ENCODE measurements at regions not wholly inside any gene's neighbourhood (a gene's known extent, or its start where the extent isn't known, plus 50 kb on each side); places are given as distances from the start of the nearest gene placed in this dataset.

DNA sequence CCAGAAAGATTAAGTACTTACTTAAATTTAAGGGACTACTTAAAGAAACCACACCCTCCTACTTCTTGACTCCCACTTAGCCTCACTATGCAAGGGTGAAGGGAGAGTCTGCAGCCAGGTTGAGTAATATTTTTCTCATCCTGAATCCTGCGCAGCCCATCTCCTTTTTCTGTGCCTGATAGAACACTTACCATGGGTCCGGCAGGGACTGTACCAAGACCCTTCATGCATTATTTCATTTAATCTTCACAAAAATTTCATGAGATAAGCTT is 562.6 kb upstream of the CFAP20DC start:
- no peak overlapping the region for H3K4me3 ChIP-seq (ENCODE audit: low read depth, poor library complexity, severe bottlenecking)
- intact Hi-C loops (cut with DNase I; ENCODE audit: low total_unique reads), result no loop called here
- 94 to 98% methylated on average over 2 of the region's 2 CpGs for WGBS, 2 donors
- TF ChIP-seq, protein P1, sequence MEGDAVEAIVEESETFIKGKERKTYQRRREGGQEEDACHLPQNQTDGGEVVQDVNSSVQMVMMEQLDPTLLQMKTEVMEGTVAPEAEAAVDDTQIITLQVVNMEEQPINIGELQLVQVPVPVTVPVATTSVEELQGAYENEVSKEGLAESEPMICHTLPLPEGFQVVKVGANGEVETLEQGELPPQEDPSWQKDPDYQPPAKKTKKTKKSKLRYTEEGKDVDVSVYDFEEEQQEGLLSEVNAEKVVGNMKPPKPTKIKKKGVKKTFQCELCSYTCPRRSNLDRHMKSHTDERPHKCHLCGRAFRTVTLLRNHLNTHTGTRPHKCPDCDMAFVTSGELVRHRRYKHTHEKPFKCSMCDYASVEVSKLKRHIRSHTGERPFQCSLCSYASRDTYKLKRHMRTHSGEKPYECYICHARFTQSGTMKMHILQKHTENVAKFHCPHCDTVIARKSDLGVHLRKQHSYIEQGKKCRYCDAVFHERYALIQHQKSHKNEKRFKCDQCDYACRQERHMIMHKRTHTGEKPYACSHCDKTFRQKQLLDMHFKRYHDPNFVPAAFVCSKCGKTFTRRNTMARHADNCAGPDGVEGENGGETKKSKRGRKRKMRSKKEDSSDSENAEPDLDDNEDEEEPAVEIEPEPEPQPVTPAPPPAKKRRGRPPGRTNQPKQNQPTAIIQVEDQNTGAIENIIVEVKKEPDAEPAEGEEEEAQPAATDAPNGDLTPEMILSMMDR (IDR thresholded peaks at IDR 0.05), result no peak
- DNase-seq (ENCODE audit: low spot score in 2 of 2), result no peak

DNA sequence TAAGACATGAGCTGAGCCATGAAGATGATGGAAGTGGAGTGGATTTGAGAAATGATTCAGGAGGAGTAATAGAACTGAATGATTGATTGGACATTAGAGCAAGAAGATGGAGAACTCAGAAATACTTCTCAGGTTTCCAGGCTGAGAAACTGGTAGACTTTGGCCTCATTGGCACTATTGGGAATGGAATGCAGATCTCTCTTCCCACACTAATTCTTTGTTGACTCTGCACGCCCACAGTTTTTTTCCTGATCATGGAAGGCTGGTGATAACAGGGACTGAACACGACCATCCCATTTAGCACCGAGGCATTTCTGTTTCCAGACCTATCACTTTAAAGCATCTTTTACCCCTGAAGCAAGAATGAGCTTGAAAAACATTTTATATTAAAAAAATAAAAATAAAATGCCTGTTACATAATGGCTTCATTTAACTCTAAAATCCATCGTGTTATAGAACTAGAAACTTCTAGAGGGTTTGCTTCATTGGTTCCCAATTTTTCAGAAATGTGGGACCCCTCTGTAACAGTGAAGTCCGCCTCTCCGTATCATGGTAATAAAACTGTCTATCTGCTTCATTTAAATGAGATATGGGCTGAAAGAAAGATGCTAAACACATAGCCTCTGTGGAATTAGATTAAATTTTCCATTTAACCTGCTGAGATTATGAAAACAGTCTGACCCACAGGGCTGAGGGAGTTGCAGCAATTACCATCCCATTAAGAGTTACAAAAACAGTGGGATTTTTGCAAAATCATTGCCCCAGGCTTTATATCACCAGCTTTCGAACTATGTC is 562.0 kb upstream of the CFAP20DC start:
- DNase-seq (ENCODE audit: low spot score in 2 of 2), result no peak
- no peak overlapping the region for H3K4me3 ChIP-seq (ENCODE audit: low read depth, poor library complexity, severe bottlenecking)
- 76 to 79% methylated on average over 7 of the region's 7 CpGs for WGBS, 2 donors
- intact Hi-C loops (cut with DNase I; ENCODE audit: low total_unique reads), result no loop called here
- TF ChIP-seq POLR2A (IDR thresholded peaks at IDR 0.05), result no peak
- TF ChIP-seq, protein P1 (IDR thresholded peaks at IDR 0.05), result no peak

DNA sequence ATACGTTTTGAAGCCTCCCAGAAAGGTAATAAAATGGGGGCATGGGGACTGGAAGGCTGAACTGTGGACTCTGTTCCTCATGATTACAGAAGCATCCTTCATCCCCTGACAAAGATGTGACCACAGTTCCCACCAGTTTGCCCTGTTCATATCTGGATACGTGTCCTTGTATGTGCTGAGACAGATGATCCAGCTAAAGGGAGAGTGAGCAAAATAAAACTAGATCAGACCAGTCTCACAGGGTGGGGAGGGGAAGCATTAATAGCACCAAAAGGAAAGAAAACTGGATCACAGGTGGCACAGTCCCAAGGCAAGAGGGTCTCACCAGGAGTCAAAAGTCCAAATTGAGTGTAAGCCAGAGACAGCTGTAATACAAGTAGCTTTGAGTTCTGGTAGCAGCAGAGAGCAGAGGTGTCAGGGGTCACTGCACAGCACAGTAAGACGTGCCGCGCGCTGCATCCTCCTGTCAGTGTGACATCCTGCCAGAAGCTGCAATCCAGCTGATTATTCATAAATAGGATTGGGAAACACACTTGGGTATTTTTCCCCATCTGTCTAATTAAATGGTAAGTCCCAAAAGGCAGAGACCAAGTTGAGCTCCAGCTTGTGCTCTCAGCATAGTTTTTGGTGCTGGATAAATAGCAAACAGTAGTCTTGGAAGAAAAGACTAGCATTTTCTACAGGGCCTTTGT is 560.0 kb upstream of the CFAP20DC start:
- H3K4me3 ChIP-seq (ENCODE audit: low read depth, poor library complexity, severe bottlenecking), result no peak overlapping the region
- intact Hi-C loops (cut with DNase I; ENCODE audit: low total_unique reads), result no loop called here
- WGBS, 2 donors, result 60 to 63% methylated on average over 6 of the region's 6 CpGs
- TF ChIP-seq POLR2A (IDR thresholded peaks at IDR 0.05), result no peak
- TF ChIP-seq, protein P1 (IDR thresholded peaks at IDR 0.05), result no peak
- DNase-seq (ENCODE audit: low spot score in 2 of 2), result peak in 1 of 2 donors; percentile 37

DNA sequence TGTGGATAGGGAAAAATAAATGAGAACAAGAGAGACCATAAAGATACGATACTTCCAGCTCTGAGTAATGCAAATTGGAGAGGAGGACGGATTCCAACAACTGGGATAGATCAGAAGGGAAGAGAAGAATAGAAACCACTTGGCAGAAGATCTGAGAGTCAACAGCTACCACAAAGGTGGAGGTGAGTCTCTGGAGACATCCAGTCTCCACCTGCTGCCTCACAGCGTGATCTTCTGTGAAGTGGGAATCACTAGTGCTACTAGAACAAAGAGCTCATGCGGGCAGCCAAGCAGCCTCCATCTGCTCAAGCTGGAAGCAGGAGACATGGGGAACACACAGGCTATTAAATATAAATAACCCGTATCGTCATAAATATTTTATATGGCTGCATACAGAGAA is 558.5 kb upstream of the CFAP20DC start:
- TF ChIP-seq POLR2A (IDR thresholded peaks at IDR 0.05), result no peak
- TF ChIP-seq, protein P1 (IDR thresholded peaks at IDR 0.05), result no peak
- intact Hi-C loops (cut with DNase I; ENCODE audit: low total_unique reads), result no loop called here
- DNase-seq (ENCODE audit: low spot score in 2 of 2), result no peak
- H3K4me3 ChIP-seq (ENCODE audit: low read depth, poor library complexity, severe bottlenecking), result no peak overlapping the region
- WGBS, 2 donors, result 80% methylated on average over 6 of the region's 6 CpGs

DNA sequence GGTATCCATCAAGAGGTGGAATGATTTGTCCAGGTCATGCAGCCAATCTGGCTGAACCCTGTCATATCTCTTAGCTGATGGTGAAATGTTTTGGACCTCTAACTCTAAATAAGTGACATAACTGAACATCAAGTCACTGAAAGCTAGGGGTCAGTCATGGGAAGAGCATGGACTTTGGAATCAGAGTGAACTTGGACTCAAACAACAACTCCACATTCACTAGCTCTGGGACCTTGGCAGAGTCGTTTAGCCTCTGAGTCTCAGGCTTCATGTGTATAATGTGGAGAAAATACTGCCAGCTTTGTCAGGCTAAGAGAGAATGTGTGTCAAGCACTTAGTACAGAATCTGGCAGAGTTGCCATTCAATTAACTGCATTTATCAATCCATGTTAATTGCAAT is 557.8 kb upstream of the CFAP20DC start:
- TF ChIP-seq, protein P1 (IDR thresholded peaks at IDR 0.05), result no peak
- no peak for TF ChIP-seq POLR2A (IDR thresholded peaks at IDR 0.05)
- intact Hi-C loops (cut with DNase I; ENCODE audit: low total_unique reads), result no loop called here
- H3K4me3 ChIP-seq (ENCODE audit: low read depth, poor library complexity, severe bottlenecking), result no peak overlapping the region
- DNase-seq (ENCODE audit: low spot score in 2 of 2), result no peak
- 22 to 26% methylated on average over 1 of the region's 1 CpG for WGBS, 2 donors

All from lower leg skin (tissue), 4 donors.